PC-3 (cell line): ENCODE measurements at regions not wholly inside any gene's neighbourhood (a gene's known extent, or its start where the extent isn't known, plus 50 kb on each side); places are given as distances from the start of the nearest gene placed in this dataset.

Experiments used
- ATAC-seq: fragments of 200-7000 bp; cut with Tn5 transposase; 2 replicates; pipeline ENCODE4 v1.9.1; 2020; ENCODE audit warnings: mild to moderate bottlenecking, moderate library complexity
- BruUV-seq: library from RNA; stranded (reverse); fragments of 400-500 nt; replicated peaks from 2 replicates; lab custom pipeline; 2021; lab: Mats Ljungman, UMichigan
- CTCF ChIA-PET: fragments of 300-600 bp; sonication (Branson Sonifier 250); formaldehyde crosslinking; loops from one replicate; lab custom pipeline; 2022; ENCODE audit warnings: antibody characterized with exemption; lab: Charles Lee
- POLR2A ChIA-PET: fragments of 300-600 bp; sonication (Branson Sonifier 250); formaldehyde crosslinking; loops from one replicate; lab custom pipeline; 2022; ENCODE audit warnings: antibody characterized with exemption; ENCODE audit not compliant: unreplicated experiment; lab: Charles Lee
- DNase-seq: peaks from one replicate; pipeline ENCODE4 v3.0.0-alpha.2; 2015
- H2AFZ ChIP-seq: fragments of 300-600 bp; sonication (generic); 2 replicates; pipeline ENCODE4 v1.6.0; 2016; ENCODE audit warnings: antibody characterized with exemption, low read length
- H3F3A ChIP-seq: fragments of 300-600 bp; sonication (generic); one replicate; pipeline ENCODE4 v1.6.0; 2017; ENCODE audit warnings: antibody characterized with exemption, low read length, control low read depth, mild to moderate bottlenecking; ENCODE audit not compliant: unreplicated experiment
- H3K27ac ChIP-seq: fragments of 300-600 bp; sonication (generic); 2 replicates; pipeline ENCODE4 v1.5.1; 2016; ENCODE audit warnings: mild to moderate bottlenecking, low read length
- H3K27me3 ChIP-seq: fragments of 300-600 bp; sonication (generic); 2 replicates; pipeline ENCODE4 v1.6.1; 2016; ENCODE audit warnings: low read length, mixed read lengths
- H3K36me3 ChIP-seq: fragments of 300-600 bp; sonication (generic); 2 replicates; pipeline ENCODE4 v1.6.1; 2016; ENCODE audit warnings: low read depth, mixed run types, low read length, mixed read lengths
- H3K4me1 ChIP-seq: fragments of 300-600 bp; sonication (generic); 2 replicates; pipeline ENCODE4 v1.5.1; 2016; ENCODE audit warnings: low read length; ENCODE audit not compliant: insufficient read depth
- H3K4me2 ChIP-seq: fragments of 300-600 bp; sonication (generic); 2 replicates; pipeline ENCODE4 v1.6.0; 2016; ENCODE audit warnings: low read length
- H3K4me3 ChIP-seq: fragments of 300-600 bp; sonication (generic); 2 replicates; pipeline ENCODE4 v1.5.1; 2016; ENCODE audit warnings: mild to moderate bottlenecking, low read length, mixed read lengths
- H3K79me2 ChIP-seq: fragments of 300-600 bp; sonication (generic); 2 replicates; pipeline ENCODE4 v1.6.1; 2017; ENCODE audit warnings: low read length, mixed read lengths
- H3K9ac ChIP-seq: fragments of 300-600 bp; sonication (generic); 2 replicates; pipeline ENCODE4 v1.6.0; 2016; ENCODE audit warnings: mild to moderate bottlenecking, low read length
- H3K9me2 ChIP-seq: fragments of 300-600 bp; sonication (generic); replicated peaks from 2 replicates; pipeline ENCODE4 v1.6.1; 2016; ENCODE audit warnings: mixed run types, low read length, mixed read lengths
- H3K9me3 ChIP-seq: fragments of 300-600 bp; sonication (generic); 2 replicates; pipeline ENCODE4 v1.6.1; 2016; ENCODE audit warnings: low read length, mixed read lengths
- H4K20me1 ChIP-seq: fragments of 300-600 bp; sonication (generic); 2 replicates; pipeline ENCODE4 v1.6.1; 2016; ENCODE audit warnings: low read length, mixed read lengths
- CTCF ChIP-seq: fragments of 300-600 bp; sonication (generic); conservative IDR thresholded peaks from 2 replicates; pipeline ENCODE4 v1.5.1; 2017; ENCODE audit warnings: antibody characterized with exemption, low read depth, mild to moderate bottlenecking, low read length
- EZH2 ChIP-seq: fragments of 300-600 bp; sonication (generic); IDR thresholded peaks from one replicate; pipeline ENCODE4 v1.6.1; 2017; ENCODE audit warnings: antibody characterized with exemption, mild to moderate bottlenecking, low read length; ENCODE audit not compliant: unreplicated experiment
- EZH2phosphoT487 ChIP-seq: fragments of 300-600 bp; sonication (generic); IDR thresholded peaks from 2 replicates; pipeline ENCODE4 v1.6.1; 2018; ENCODE audit warnings: mild to moderate bottlenecking, antibody characterized with exemption, low read length, borderline replicate concordance
- intact Hi-C: fragments of 100-400 bp; cut with micrococcal nuclease; formaldehyde crosslinking; loops from 2 replicates; pipeline ENCODE4 v1.9.0; 2023

- BruUV-seq = no TSS peak
- intact Hi-C loops = no loop called here
- no peaks in the 10 kb centered on the region for H3K36me3 ChIP-seq
- H4K20me1 ChIP-seq = no peaks in the 10 kb centered on the region
- DNase-seq (no peak), ATAC-seq (no peak)
- ChIA-PET CTCF (no interaction called here), POLR2A (no interaction called here)
- H2AFZ ChIP-seq = no peak overlapping the region
- H3K9ac ChIP-seq = no peak overlapping the region
- no peak overlapping the region for H3K4me2 ChIP-seq
- TF ChIP-seq CTCF = no peak
- TF ChIP-seq EZH2phosphoT487 = no peak
- TF ChIP-seq EZH2 = no peak
- no peaks in the 10 kb centered on the region for H3K27me3 ChIP-seq
- no peaks in the 10 kb centered on the region for H3K9me3 ChIP-seq
- no peak overlapping the region for H3K4me3 ChIP-seq
- peaks cover 5% of the 10 kb centered on the region; the same call in 1 of the 2 replicates for H3K4me1 ChIP-seq
- H3K9me2 ChIP-seq = no peaks in the 10 kb centered on the region
- no peak overlapping the region for H3K27ac ChIP-seq
- H3F3A ChIP-seq = no peaks in the 10 kb centered on the region
- H3K79me2 ChIP-seq = no peaks in the 10 kb centered on the region
These were observed 433.2 kb upstream of the HTR2A start for GRCh38 chr13:47330031-47330430.

DNA sequence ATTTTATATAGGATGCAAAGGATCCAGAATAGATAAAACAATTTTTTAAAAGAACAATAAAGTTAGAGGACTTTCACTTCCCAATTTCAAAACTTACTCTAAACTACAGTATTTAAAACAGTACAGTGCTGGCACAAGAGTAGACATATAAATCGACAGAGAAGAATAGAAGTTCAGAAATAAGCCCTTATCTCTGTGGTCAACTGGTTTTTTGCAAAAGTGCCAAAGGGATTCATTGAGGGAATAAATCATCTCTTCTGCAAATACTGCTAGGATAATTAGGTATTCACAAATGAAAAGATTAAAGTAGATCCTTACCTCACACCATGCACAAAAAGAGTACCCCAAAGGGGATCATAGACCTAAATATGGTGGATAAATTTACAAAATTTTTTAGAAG lies 431.0 kb upstream of the HTR2A start:
- Histone ChIP-seq H3K9ac (no peak overlapping the region), H3K27me3 (no peaks in the 10 kb centered on the region), H3K27ac (no peak overlapping the region), H3F3A (no peaks in the 10 kb centered on the region), H3K4me3 (no peak overlapping the region), H3K36me3 (no peaks in the 10 kb centered on the region), H3K9me3 (no peaks in the 10 kb centered on the region), H3K4me1 (no peaks in the 10 kb centered on the region), H3K4me2 (no peak overlapping the region), H2AFZ (no peak overlapping the region), H4K20me1 (no peaks in the 10 kb centered on the region), H3K9me2 (no peaks in the 10 kb centered on the region), H3K79me2 (no peaks in the 10 kb centered on the region)
- POLR2A ChIA-PET = no interaction called here
- CTCF ChIA-PET = no interaction called here
- ATAC-seq = no peak
- no peak for DNase-seq
- intact Hi-C loops = no loop called here
- TF ChIP-seq EZH2phosphoT487 = no peak
- BruUV-seq = no TSS peak

- Histone ChIP-seq H3K9me2 (no peaks in the 10 kb centered on the region), H3K4me3 (no peak overlapping the region), H2AFZ (no peak overlapping the region), H3F3A (no peaks in the 10 kb centered on the region), H3K36me3 (no peaks in the 10 kb centered on the region), H4K20me1 (no peaks in the 10 kb centered on the region), H3K79me2 (no peaks in the 10 kb centered on the region), H3K9ac (no peak overlapping the region), H3K4me2 (no peak overlapping the region), H3K27me3 (no peaks in the 10 kb centered on the region), H3K27ac (no peak overlapping the region), H3K9me3 (no peaks in the 10 kb centered on the region), H3K4me1 (no peaks in the 10 kb centered on the region)
- TF ChIP-seq EZH2phosphoT487 = no peak
- no peak for TF ChIP-seq CTCF
- no peak for TF ChIP-seq EZH2
- CTCF ChIA-PET = no interaction called here
- DNase-seq (no peak), ATAC-seq (no peak)
- no TSS peak for BruUV-seq
- intact Hi-C loops = no loop called here
- POLR2A ChIA-PET = no interaction called here
These were observed 429.2 kb upstream of the HTR2A start for GRCh38 chr13:47326061-47326460.
